ENCODE measurements at regions not wholly inside any gene's neighbourhood (a gene's known extent, or its start where the extent isn't known, plus 50 kb on each side); places are given as distances from the start of the nearest gene placed in this dataset.

- DNase-seq (ENCODE audit: low read depth, low spot score) (no peak), ATAC-seq (no peak)
- H3K27me3 ChIP-seq (ENCODE audit: control insufficient read depth, insufficient read depth, low read length) = no peaks in the 10 kb centered on the region
- POLR2A ChIA-PET = no interaction called here
- TF ChIP-seq POLR2AphosphoS5 (IDR thresholded peaks at IDR 0.05; ENCODE audit: low read depth, low read length) (no peak), REST (IDR thresholded peaks at IDR 0.05; ENCODE audit: insufficient read depth in 1 of 2, low read depth in 2 of 2, low read length in 1 of 2) (no peak), SIN3A (IDR thresholded peaks at IDR 0.05; ENCODE audit: borderline replicate concordance, insufficient read depth, low read depth, low read length) (no peak), TCF7L2 (IDR thresholded peaks at IDR 0.05; ENCODE audit: low read depth, low read length) (no peak), CTCF (IDR thresholded peaks at IDR 0.05) (no peak)
- intact Hi-C loops (cut with micrococcal nuclease; ENCODE audit: unreplicated experiment) = no loop called here
- H3K4me1 ChIP-seq (ENCODE audit: control insufficient read depth, insufficient read depth, low read length) = no peaks in the 10 kb centered on the region
- no peak overlapping the region for H3K27ac ChIP-seq (ENCODE audit: low read length)
- H3K9me3 ChIP-seq (ENCODE audit: control insufficient read depth, insufficient read depth, low read depth, low read length) = no peaks in the 10 kb centered on the region
- CTCF ChIA-PET = no interaction called here
- no peak overlapping the region for H3K4me3 ChIP-seq (ENCODE audit: low read depth in 2 of 2, low read length in 2 of 2)
- in situ Hi-C loops (cut with HindIII; ENCODE audit: low pct_unique_long_range_greater_than_20kb, low sequenced_read_pairs) = no loop called here
- H3K36me3 ChIP-seq (ENCODE audit: control insufficient read depth, insufficient read depth, low read length) = no peaks in the 10 kb centered on the region
- no TSS peak for BruUV-seq (replicated peaks)
Observed at GRCh38 chr14:82886670-82887069, 1353.0 kb upstream of the SEL1L start.

DNA sequence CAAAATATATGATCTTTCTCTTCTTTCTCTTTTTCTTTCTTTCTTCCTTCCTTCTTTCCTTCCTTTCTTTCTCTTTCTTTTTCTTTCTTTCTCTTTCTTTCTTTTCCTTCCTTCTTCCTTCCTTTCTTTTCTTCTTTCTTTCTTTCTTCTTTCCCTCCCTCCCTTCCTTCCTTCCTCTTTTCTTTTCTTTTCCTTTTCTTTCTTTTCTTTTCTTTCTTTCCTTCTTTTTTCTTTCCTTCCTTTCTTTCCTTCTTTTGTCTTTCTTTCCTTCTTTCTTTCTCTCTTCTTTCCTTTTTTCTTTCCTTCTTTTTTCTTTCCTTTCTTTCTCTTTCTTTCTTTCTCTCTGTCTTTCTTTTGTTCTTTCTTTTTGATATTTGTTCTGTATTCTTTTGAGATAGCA is 1356.0 kb upstream of the SEL1L start:
- no peak overlapping the region for H3K27ac ChIP-seq (ENCODE audit: low read length)
- H3K36me3 ChIP-seq (ENCODE audit: control insufficient read depth, insufficient read depth, low read length) = no peaks in the 10 kb centered on the region
- TF ChIP-seq POLR2AphosphoS5 (IDR thresholded peaks at IDR 0.05; ENCODE audit: low read depth, low read length) = no peak
- TF ChIP-seq CTCF (IDR thresholded peaks at IDR 0.05) = no peak
- TF ChIP-seq TCF7L2 (IDR thresholded peaks at IDR 0.05; ENCODE audit: low read depth, low read length) = no peak
- TF ChIP-seq SIN3A (IDR thresholded peaks at IDR 0.05; ENCODE audit: borderline replicate concordance, insufficient read depth, low read depth, low read length) = no peak
- TF ChIP-seq REST (IDR thresholded peaks at IDR 0.05; ENCODE audit: insufficient read depth in 1 of 2, low read depth in 2 of 2, low read length in 1 of 2) = no peak
- DNase-seq (ENCODE audit: low read depth, low spot score) = no peak
- in situ Hi-C loops (cut with HindIII; ENCODE audit: low pct_unique_long_range_greater_than_20kb, low sequenced_read_pairs) (no loop called here), intact Hi-C loops (cut with micrococcal nuclease; ENCODE audit: unreplicated experiment) (no loop called here)
- H3K9me3 ChIP-seq (ENCODE audit: control insufficient read depth, insufficient read depth, low read depth, low read length) = no peaks in the 10 kb centered on the region
- no peaks in the 10 kb centered on the region for H3K4me1 ChIP-seq (ENCODE audit: control insufficient read depth, insufficient read depth, low read length)
- no peak for ATAC-seq
- H3K4me3 ChIP-seq (ENCODE audit: low read depth in 2 of 2, low read length in 2 of 2) = no peak overlapping the region
- no TSS peak for BruUV-seq (replicated peaks)
- CTCF ChIA-PET = no interaction called here
- no peaks in the 10 kb centered on the region for H3K27me3 ChIP-seq (ENCODE audit: control insufficient read depth, insufficient read depth, low read length)
- POLR2A ChIA-PET = no interaction called here
